IMR-90 (cell line): ENCODE measurements at regions not wholly inside any gene's neighbourhood (a gene's known extent, or its start where the extent isn't known, plus 50 kb on each side); places are given as distances from the start of the nearest gene placed in this dataset.

Experiments used
- ATAC-seq: fragments of 200-7000 bp; cut with Tn5 transposase; 2 replicates; pipeline ENCODE4 v1.9.1; 2020; ENCODE audit warnings: low read depth, mild to moderate bottlenecking, moderate library complexity
- BruUV-seq: library from RNA; stranded (reverse); fragments of 400-500 nt; replicated peaks from 2 replicates; lab custom pipeline; 2021; lab: Mats Ljungman, UMichigan
- CTCF ChIA-PET: fragments of 300-600 bp; formaldehyde crosslinking; extraction: SDS; loops from one replicate; lab custom pipeline; 2021; ENCODE audit warnings: antibody characterized with exemption; lab: Yijun Ruan, JAX
- POLR2A ChIA-PET: fragments of 300-600 bp; sonication (Branson Sonifier 250); formaldehyde crosslinking; loops from one replicate; lab custom pipeline; 2022; ENCODE audit warnings: antibody characterized with exemption; ENCODE audit not compliant: unreplicated experiment; lab: Charles Lee
- DNase-seq: peaks from one replicate; pipeline ENCODE4 v3.0.0; 2013
- H2AFZ ChIP-seq: replicated peaks from 2 replicates; pipeline ENCODE3; 2013; ENCODE audit warnings: low read length, mild to moderate bottlenecking; ENCODE audit not compliant: poor library complexity
- H2AK5ac ChIP-seq: 2 replicates; pipeline ENCODE4 v1.6.1; 2013; ENCODE audit warnings: low read depth, low read length, inconsistent platforms
- H2AK9ac ChIP-seq: replicated peaks from 2 replicates; pipeline ENCODE3; 2013; ENCODE audit warnings: mild to moderate bottlenecking, low read depth, low read length, moderate library complexity; ENCODE audit not compliant: poor library complexity
- H2BK120ac ChIP-seq: 2 replicates; pipeline ENCODE4 v1.6.1; 2013; ENCODE audit warnings: low read depth, low read length, inconsistent platforms
- H2BK15ac ChIP-seq: 3 replicates; pipeline ENCODE4 v1.6.1; 2013; ENCODE audit warnings: low read depth, low read length, inconsistent platforms
- H2BK20ac ChIP-seq: 2 replicates; pipeline ENCODE4 v1.6.1; 2013; ENCODE audit warnings: low read depth, mild to moderate bottlenecking, inconsistent platforms, low read length, moderate library complexity
- H2BK5ac ChIP-seq: 2 replicates; pipeline ENCODE4 v1.6.1; 2013; ENCODE audit warnings: mild to moderate bottlenecking, low read depth, low read length, inconsistent platforms; ENCODE audit not compliant: poor library complexity, severe bottlenecking
- H3K14ac ChIP-seq: replicated peaks from 2 replicates; pipeline ENCODE4 v1.6.1; 2013; ENCODE audit warnings: low read depth, low read length, inconsistent platforms
- H3K18ac ChIP-seq: 2 replicates; pipeline ENCODE4 v1.6.1; 2013; ENCODE audit warnings: low read depth, low read length, control low read depth
- H3K23ac ChIP-seq: 2 replicates; pipeline ENCODE4 v1.6.1; 2013; ENCODE audit warnings: low read depth, low read length, inconsistent platforms
- H3K27ac ChIP-seq: 2 replicates; pipeline ENCODE4 v1.5.1; 2013; ENCODE audit warnings: mild to moderate bottlenecking, control low read depth, low read length; ENCODE audit not compliant: insufficient read depth
- H3K27me3 ChIP-seq: 2 replicates; pipeline ENCODE4 v1.6.1; 2013; ENCODE audit warnings: low read length; ENCODE audit not compliant: control insufficient read depth, insufficient read depth
- H3K36me3 ChIP-seq: 2 replicates; pipeline ENCODE4 v1.6.1; 2013; ENCODE audit warnings: low read length, mixed read lengths; ENCODE audit not compliant: control insufficient read depth, insufficient read depth
- H3K4ac ChIP-seq: 2 replicates; pipeline ENCODE4 v1.6.1; 2013; ENCODE audit warnings: low read depth, low read length, inconsistent platforms
- H3K4me1 ChIP-seq: 2 replicates; pipeline ENCODE4 v1.6.1; 2013; ENCODE audit warnings: low read length, mixed read lengths; ENCODE audit not compliant: control insufficient read depth, insufficient read depth
- H3K4me2 ChIP-seq: 2 replicates; pipeline ENCODE4 v1.6.1; 2013; ENCODE audit warnings: low read depth, mild to moderate bottlenecking, control low read depth, low read length, moderate library complexity
- H3K4me3 ChIP-seq: 2 replicates; pipeline ENCODE4 v1.5.1; 2013; ENCODE audit warnings: low read depth, mild to moderate bottlenecking, control low read depth, low read length, moderate library complexity; ENCODE audit not compliant: insufficient read depth
- H3K56ac ChIP-seq: 2 replicates; pipeline ENCODE4 v1.6.1; 2013; ENCODE audit warnings: low read length, inconsistent platforms; ENCODE audit not compliant: insufficient read depth; ENCODE audit errors: extremely low read depth
- H3K79me1 ChIP-seq, 2 experiments: 2 replicates each; pipeline ENCODE4 v1.6.1; 2013; ENCODE audit warnings: low read length in 2 of 2, inconsistent platforms in 1 of 2, low read depth in 1 of 2
- H3K9ac ChIP-seq: 2 replicates; pipeline ENCODE4 v1.6.1; 2013; ENCODE audit warnings: low read depth, low read length, control low read depth
- H3K9me1 ChIP-seq: 2 replicates; pipeline ENCODE4 v1.6.1; 2013; ENCODE audit warnings: low read length, inconsistent platforms; ENCODE audit not compliant: insufficient read depth
- H3K9me3 ChIP-seq: 2 replicates; pipeline ENCODE4 v1.6.1; 2013; ENCODE audit warnings: low read length; ENCODE audit not compliant: control insufficient read depth, insufficient read depth
- H4K20me1 ChIP-seq: 2 replicates; pipeline ENCODE4 v1.6.1; 2013; ENCODE audit warnings: low read length, inconsistent platforms; ENCODE audit not compliant: insufficient read depth
- H4K5ac ChIP-seq: 2 replicates; pipeline ENCODE4 v1.6.1; 2013; ENCODE audit warnings: mild to moderate bottlenecking, low read depth, low read length, control low read depth
- H4K8ac ChIP-seq, 2 experiments: 2 replicates each; pipeline ENCODE4 v1.6.1; 2013; ENCODE audit warnings: low read depth in 2 of 2, low read length in 2 of 2, control low read depth in 1 of 2, inconsistent platforms in 1 of 2
- H4K91ac ChIP-seq: 2 replicates; pipeline ENCODE4 v1.6.1; 2013; ENCODE audit warnings: low read depth, low read length, inconsistent platforms; ENCODE audit not compliant: insufficient read depth
- BHLHE40 ChIP-seq: fragments of 150-350 bp; IDR thresholded peaks from 2 replicates; pipeline ENCODE4 v1.6.1; 2016; ENCODE audit warnings: mild to moderate bottlenecking, low read depth, low read length
- CEBPB ChIP-seq: IDR thresholded peaks from 2 replicates; pipeline ENCODE4 v1.6.1; 2012; ENCODE audit warnings: low read depth, low read length, improper control_type of control experiment
- CHD1 ChIP-seq: IDR thresholded peaks from 2 replicates; pipeline ENCODE4 v1.6.1; 2012; ENCODE audit warnings: low read depth, low read length, improper control_type of control experiment
- ELK1 ChIP-seq: fragments of 150-350 bp; IDR thresholded peaks from 2 replicates; pipeline ENCODE4 v1.6.1; 2016; ENCODE audit warnings: low read depth, mild to moderate bottlenecking, low read length, moderate library complexity, borderline replicate concordance
- FOS ChIP-seq: fragments of 150-350 bp; IDR thresholded peaks from 2 replicates; pipeline ENCODE4 v1.6.1; 2016; ENCODE audit warnings: low read depth, low read length
- MAFK ChIP-seq: IDR thresholded peaks from 2 replicates; pipeline ENCODE4 v1.6.1; 2012; ENCODE audit warnings: low read depth, low read length, improper control_type of control experiment
- MAZ ChIP-seq: IDR thresholded peaks from 2 replicates; pipeline ENCODE4 v1.6.1; 2012; ENCODE audit warnings: low read depth, mild to moderate bottlenecking, low read length, improper control_type of control experiment, moderate library complexity, borderline replicate concordance
- MXI1 ChIP-seq: IDR thresholded peaks from 2 replicates; pipeline ENCODE4 v1.6.1; 2012; ENCODE audit warnings: low read depth, mild to moderate bottlenecking, low read length, moderate library complexity, borderline replicate concordance
- NFE2L2 ChIP-seq: fragments of 150-350 bp; IDR thresholded peaks from 2 replicates; pipeline ENCODE4 v1.6.1; 2016; ENCODE audit warnings: low read depth, mild to moderate bottlenecking, low read length
- POLR2A ChIP-seq: IDR thresholded peaks from 2 replicates; pipeline ENCODE4 v1.6.1; 2012; ENCODE audit warnings: mild to moderate bottlenecking, low read depth, low read length
- RAD21 ChIP-seq: IDR thresholded peaks from 2 replicates; pipeline ENCODE4 v1.6.1; 2012; ENCODE audit warnings: low read length, improper control_type of control experiment
- RCOR1 ChIP-seq: IDR thresholded peaks from 2 replicates; pipeline ENCODE4 v1.6.1; 2012; ENCODE audit warnings: mild to moderate bottlenecking, low read length, improper control_type of control experiment; ENCODE audit not compliant: insufficient replicate concordance
- RFX5 ChIP-seq: IDR thresholded peaks from 2 replicates; pipeline ENCODE4 v1.8.0; 2012; ENCODE audit warnings: low read depth, mild to moderate bottlenecking, low read length, moderate library complexity
- SMC3 ChIP-seq: fragments of 150-350 bp; IDR thresholded peaks from 2 replicates; pipeline ENCODE4 v1.6.1; 2016; ENCODE audit warnings: low read depth, mild to moderate bottlenecking, antibody characterized with exemption, low read length, moderate library complexity
- USF2 ChIP-seq: fragments of 150-350 bp; IDR thresholded peaks from 2 replicates; pipeline ENCODE4 v1.6.1; 2017; ENCODE audit warnings: mild to moderate bottlenecking, antibody characterized with exemption, low read length, low read depth
- WGBS, 2 experiments: methylation state at CpG; one replicate each; pipeline versions ENCODE4 v1.1.5 to v1.1.7; 2013; ENCODE audit warnings: missing lambda C conversion rate in 2 of 2; ENCODE audit not compliant: insufficient read length in 1 of 2; ENCODE audit errors: extremely low coverage in 2 of 2; 5-methylcytosine and 5-hydroxymethylcytosine counted together
- dilution Hi-C: fragments of 300-500 bp; cut with HindIII; formaldehyde crosslinking; loops from one replicate; pipeline ENCODE4 v1.14.3; 2018; ENCODE audit warnings: low sequenced_read_pairs; ENCODE audit not compliant: unreplicated experiment
- in situ Hi-C: fragments of 300-500 bp; cut with MboI; formaldehyde crosslinking; loops from 3 replicates; pipeline ENCODE4 v1.14.3; 2019; ENCODE audit warnings: low sequenced_read_pairs, inconsistent platforms, mixed read lengths
- intact Hi-C: fragments of 100-400 bp; cut with micrococcal nuclease; formaldehyde crosslinking; loops from 2 replicates; pipeline ENCODE4 v1.10.0; 2022
- TF ChIP-seq, protein P1 (sequence below): conservative IDR thresholded peaks from 2 replicates; pipeline ENCODE4 v1.5.1; 2012; ENCODE audit warnings: mild to moderate bottlenecking, low read depth, low read length, improper control_type of control experiment

- no CpG with 5 or more reads among the region's 4 CpGs for WGBS, 2 experiments
- Histone ChIP-seq H3K9me1 (peaks cover 24% of the 10 kb centered on the region), H4K20me1 (no peaks in the 10 kb centered on the region), H3K27ac (no peak overlapping the region), H3K9me3 (no peaks in the 10 kb centered on the region), H3K56ac (no peak overlapping the region), H2BK5ac (no peak overlapping the region), H3K27me3 (no peaks in the 10 kb centered on the region), H4K91ac (peak overlapping the region; percentile 17; the same call in 1 of the 2 replicates), H4K5ac (peak overlapping the region; percentile 43; the same call in 1 of the 2 replicates), H2AK9ac (no peak overlapping the region), H2AK5ac (no peak overlapping the region; the same call in 1 of the 2 replicates), H3K18ac (peak overlapping the region; percentile 50; the same call in 1 of the 2 replicates), H3K4me3 (no peak overlapping the region), H3K79me1 (no peaks in the 10 kb centered on the region), H3K9ac (no peak overlapping the region), H3K4me2 (no peak overlapping the region), H3K14ac (peak overlapping the region; percentile 33), H3K23ac (peak overlapping the region; percentile 24; the same call in 1 of the 2 replicates), H2AFZ (no peak overlapping the region), H2BK20ac (peak overlapping the region; percentile 27; the same call in 1 of the 2 replicates), H4K8ac (peak overlapping the region; percentile 11 to 36; a peak in 1 of 4 replicates), H3K36me3 (no peaks in the 10 kb centered on the region), H2BK15ac (peak overlapping the region; percentile 38; the same call in 1 of the 3 replicates), H2BK120ac (peak overlapping the region; percentile 44; the same call in 1 of the 2 replicates), H3K4me1 (peaks cover 18% of the 10 kb centered on the region), H3K4ac (peak overlapping the region; percentile 65)
- ChIA-PET CTCF (no interaction called here), POLR2A (no interaction called here)
- ATAC-seq (no peak), DNase-seq (no peak)
- no peak for TF ChIP-seq RCOR1
- TF ChIP-seq MAZ = no peak
- no peak for TF ChIP-seq MXI1
- no peak for TF ChIP-seq RFX5
- TF ChIP-seq MAFK = no peak
- no peak for TF ChIP-seq CEBPB
- no peak for TF ChIP-seq BHLHE40
- no peak for TF ChIP-seq FOS
- TF ChIP-seq SMC3 = no peak
- TF ChIP-seq ELK1 = no peak
- no peak for TF ChIP-seq POLR2A
- TF ChIP-seq CHD1 = no peak
- TF ChIP-seq RAD21 = no peak
- TF ChIP-seq, protein P1, sequence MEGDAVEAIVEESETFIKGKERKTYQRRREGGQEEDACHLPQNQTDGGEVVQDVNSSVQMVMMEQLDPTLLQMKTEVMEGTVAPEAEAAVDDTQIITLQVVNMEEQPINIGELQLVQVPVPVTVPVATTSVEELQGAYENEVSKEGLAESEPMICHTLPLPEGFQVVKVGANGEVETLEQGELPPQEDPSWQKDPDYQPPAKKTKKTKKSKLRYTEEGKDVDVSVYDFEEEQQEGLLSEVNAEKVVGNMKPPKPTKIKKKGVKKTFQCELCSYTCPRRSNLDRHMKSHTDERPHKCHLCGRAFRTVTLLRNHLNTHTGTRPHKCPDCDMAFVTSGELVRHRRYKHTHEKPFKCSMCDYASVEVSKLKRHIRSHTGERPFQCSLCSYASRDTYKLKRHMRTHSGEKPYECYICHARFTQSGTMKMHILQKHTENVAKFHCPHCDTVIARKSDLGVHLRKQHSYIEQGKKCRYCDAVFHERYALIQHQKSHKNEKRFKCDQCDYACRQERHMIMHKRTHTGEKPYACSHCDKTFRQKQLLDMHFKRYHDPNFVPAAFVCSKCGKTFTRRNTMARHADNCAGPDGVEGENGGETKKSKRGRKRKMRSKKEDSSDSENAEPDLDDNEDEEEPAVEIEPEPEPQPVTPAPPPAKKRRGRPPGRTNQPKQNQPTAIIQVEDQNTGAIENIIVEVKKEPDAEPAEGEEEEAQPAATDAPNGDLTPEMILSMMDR = no peak
- no peak for TF ChIP-seq USF2
- no peak for TF ChIP-seq NFE2L2
- dilution Hi-C loops = no loop called here
- in situ Hi-C loops = no loop called here
- intact Hi-C loops = no loop called here
- no TSS peak for BruUV-seq
These were observed 157.7 kb downstream of the ADAMTS15 start for GRCh38 chr11:130606178-130606577.
